ENCODE measurements at regions not wholly inside any gene's neighbourhood (a gene's known extent, or its start where the extent isn't known, plus 50 kb on each side); places are given as distances from the start of the nearest gene placed in this dataset.
"Not testable (repeated sequence)": the region's sequence is repeated elsewhere in the genome, so short reads cannot be mapped to it uniquely, and the experiment has no call there.

- not testable (repeated sequence) for H3K9ac ChIP-seq (ENCODE audit: low read depth in 1 of 2, low read length in 2 of 2); H3K27ac ChIP-seq (ENCODE audit: low read depth in 2 of 2, low read length in 2 of 2); H3K27me3 ChIP-seq (ENCODE audit: control insufficient read depth in 2 of 2, insufficient read depth in 2 of 2, low read length in 2 of 2); H3K4me1 ChIP-seq (ENCODE audit: control insufficient read depth in 2 of 2, insufficient read depth in 2 of 2, low read length in 2 of 2); H3K36me3 ChIP-seq (ENCODE audit: control insufficient read depth in 2 of 2, insufficient read depth in 2 of 2, low read length in 2 of 2); H3K4me3 ChIP-seq (ENCODE audit: low read length in 2 of 2); H3K9me3 ChIP-seq (ENCODE audit: control insufficient read depth in 2 of 2, low read length in 2 of 2)
Measured at GRCh38 chr5:166926806-166927475, 1364.5 kb upstream of the WWC1 start.

- H3K4me1 ChIP-seq (ENCODE audit: control insufficient read depth in 2 of 2, insufficient read depth in 2 of 2, low read length in 2 of 2): no peaks in the 10 kb centered on the region
- H3K27ac ChIP-seq (ENCODE audit: low read depth in 2 of 2, low read length in 2 of 2): no peak overlapping the region
- H3K9ac ChIP-seq (ENCODE audit: low read depth in 1 of 2, low read length in 2 of 2): no peak overlapping the region
Measured at GRCh38 chr5:166936351-166936750, 1355.1 kb upstream of the WWC1 start.

GRCh38 chr5:166938071-166938470 is 1353.4 kb upstream of the WWC1 start:
- Histone ChIP-seq H3K36me3 (ENCODE audit: control insufficient read depth in 2 of 2, insufficient read depth in 2 of 2, low read length in 2 of 2) (no peaks in the 10 kb centered on the region), H3K4me1 (ENCODE audit: control insufficient read depth in 2 of 2, insufficient read depth in 2 of 2, low read length in 2 of 2) (no peaks in the 10 kb centered on the region), H3K27ac (ENCODE audit: low read depth in 2 of 2, low read length in 2 of 2) (no peak overlapping the region)

More at GRCh38 chr5:166936351-166936750, 1355.1 kb upstream of the WWC1 start:
- Histone ChIP-seq H3K4me3 (ENCODE audit: low read length in 2 of 2) (no peak overlapping the region), H3K36me3 (ENCODE audit: control insufficient read depth in 2 of 2, insufficient read depth in 2 of 2, low read length in 2 of 2) (no peaks in the 10 kb centered on the region), H3K27me3 (ENCODE audit: control insufficient read depth in 2 of 2, insufficient read depth in 2 of 2, low read length in 2 of 2) (no peaks in the 10 kb centered on the region), H3K9me3 (ENCODE audit: control insufficient read depth in 2 of 2, low read length in 2 of 2) (no peaks in the 10 kb centered on the region)

GRCh38 chr5:166942948-166943347 is 1348.5 kb upstream of the WWC1 start:
- H3K4me1 ChIP-seq (ENCODE audit: control insufficient read depth in 2 of 2, insufficient read depth in 2 of 2, low read length in 2 of 2): no peaks in the 10 kb centered on the region
- no peaks in the 10 kb centered on the region for H3K36me3 ChIP-seq (ENCODE audit: control insufficient read depth in 2 of 2, insufficient read depth in 2 of 2, low read length in 2 of 2)
- no peak overlapping the region for H3K27ac ChIP-seq (ENCODE audit: low read depth in 2 of 2, low read length in 2 of 2)
- no peak overlapping the region for H3K9ac ChIP-seq (ENCODE audit: low read depth in 1 of 2, low read length in 2 of 2)
- no peaks in the 10 kb centered on the region for H3K9me3 ChIP-seq (ENCODE audit: control insufficient read depth in 2 of 2, low read length in 2 of 2)
- no peaks in the 10 kb centered on the region for H3K27me3 ChIP-seq (ENCODE audit: control insufficient read depth in 2 of 2, insufficient read depth in 2 of 2, low read length in 2 of 2)
- no peak overlapping the region for H3K4me3 ChIP-seq (ENCODE audit: low read length in 2 of 2)

More at GRCh38 chr5:166938071-166938470, 1353.4 kb upstream of the WWC1 start:
- H3K27me3 ChIP-seq (ENCODE audit: control insufficient read depth in 2 of 2, insufficient read depth in 2 of 2, low read length in 2 of 2): no peaks in the 10 kb centered on the region
- H3K9ac ChIP-seq (ENCODE audit: low read depth in 1 of 2, low read length in 2 of 2): no peak overlapping the region
- no peaks in the 10 kb centered on the region for H3K9me3 ChIP-seq (ENCODE audit: control insufficient read depth in 2 of 2, low read length in 2 of 2)
- H3K4me3 ChIP-seq (ENCODE audit: low read length in 2 of 2): no peak overlapping the region

- H3K4me1 ChIP-seq (ENCODE audit: control insufficient read depth in 2 of 2, insufficient read depth in 2 of 2, low read length in 2 of 2): no peaks in the 10 kb centered on the region
- H3K4me3 ChIP-seq (ENCODE audit: low read length in 2 of 2): no peak overlapping the region
- no peak overlapping the region for H3K27ac ChIP-seq (ENCODE audit: low read depth in 2 of 2, low read length in 2 of 2)
- no peak overlapping the region for H3K9ac ChIP-seq (ENCODE audit: low read depth in 1 of 2, low read length in 2 of 2)
- no peaks in the 10 kb centered on the region for H3K9me3 ChIP-seq (ENCODE audit: control insufficient read depth in 2 of 2, low read length in 2 of 2)
- no peaks in the 10 kb centered on the region for H3K27me3 ChIP-seq (ENCODE audit: control insufficient read depth in 2 of 2, insufficient read depth in 2 of 2, low read length in 2 of 2)
- no peaks in the 10 kb centered on the region for H3K36me3 ChIP-seq (ENCODE audit: control insufficient read depth in 2 of 2, insufficient read depth in 2 of 2, low read length in 2 of 2)
Measured at GRCh38 chr5:166947045-166947444, 1344.4 kb upstream of the WWC1 start.

GRCh38 chr5:166948679-166949078 is 1342.8 kb upstream of the WWC1 start:
- no peaks in the 10 kb centered on the region for H3K4me1 ChIP-seq (ENCODE audit: control insufficient read depth in 2 of 2, insufficient read depth in 2 of 2, low read length in 2 of 2)
- no peaks in the 10 kb centered on the region for H3K36me3 ChIP-seq (ENCODE audit: control insufficient read depth in 2 of 2, insufficient read depth in 2 of 2, low read length in 2 of 2)
- H3K27me3 ChIP-seq (ENCODE audit: control insufficient read depth in 2 of 2, insufficient read depth in 2 of 2, low read length in 2 of 2): no peaks in the 10 kb centered on the region
- H3K9ac ChIP-seq (ENCODE audit: low read depth in 1 of 2, low read length in 2 of 2): no peak overlapping the region
- no peak overlapping the region for H3K4me3 ChIP-seq (ENCODE audit: low read length in 2 of 2)
- H3K9me3 ChIP-seq (ENCODE audit: control insufficient read depth in 2 of 2, low read length in 2 of 2): no peaks in the 10 kb centered on the region
- H3K27ac ChIP-seq (ENCODE audit: low read depth in 2 of 2, low read length in 2 of 2): no peak overlapping the region

- H3K27me3 ChIP-seq (ENCODE audit: control insufficient read depth in 2 of 2, insufficient read depth in 2 of 2, low read length in 2 of 2): no peaks in the 10 kb centered on the region
- no peaks in the 10 kb centered on the region for H3K4me1 ChIP-seq (ENCODE audit: control insufficient read depth in 2 of 2, insufficient read depth in 2 of 2, low read length in 2 of 2)
- H3K9ac ChIP-seq (ENCODE audit: low read depth in 1 of 2, low read length in 2 of 2): no peak overlapping the region
- no peak overlapping the region for H3K27ac ChIP-seq (ENCODE audit: low read depth in 2 of 2, low read length in 2 of 2)
- H3K4me3 ChIP-seq (ENCODE audit: low read length in 2 of 2): no peak overlapping the region
- no peaks in the 10 kb centered on the region for H3K9me3 ChIP-seq (ENCODE audit: control insufficient read depth in 2 of 2, low read length in 2 of 2)
- H3K36me3 ChIP-seq (ENCODE audit: control insufficient read depth in 2 of 2, insufficient read depth in 2 of 2, low read length in 2 of 2): no peaks in the 10 kb centered on the region
Measured at GRCh38 chr5:166952048-166952447, 1339.4 kb upstream of the WWC1 start.

- no peak overlapping the region for H3K27ac ChIP-seq (ENCODE audit: low read depth in 2 of 2, low read length in 2 of 2)
- no peaks in the 10 kb centered on the region for H3K9me3 ChIP-seq (ENCODE audit: control insufficient read depth in 2 of 2, low read length in 2 of 2)
- H3K4me1 ChIP-seq (ENCODE audit: control insufficient read depth in 2 of 2, insufficient read depth in 2 of 2, low read length in 2 of 2): no peaks in the 10 kb centered on the region
- no peak overlapping the region for H3K4me3 ChIP-seq (ENCODE audit: low read length in 2 of 2)
- no peaks in the 10 kb centered on the region for H3K27me3 ChIP-seq (ENCODE audit: control insufficient read depth in 2 of 2, insufficient read depth in 2 of 2, low read length in 2 of 2)
- no peaks in the 10 kb centered on the region for H3K36me3 ChIP-seq (ENCODE audit: control insufficient read depth in 2 of 2, insufficient read depth in 2 of 2, low read length in 2 of 2)
- H3K9ac ChIP-seq (ENCODE audit: low read depth in 1 of 2, low read length in 2 of 2): no peak overlapping the region
Measured at GRCh38 chr5:166957782-166958181, 1333.7 kb upstream of the WWC1 start.

GRCh38 chr5:166959766-166960165 is 1331.7 kb upstream of the WWC1 start:
- Histone ChIP-seq H3K4me1 (ENCODE audit: control insufficient read depth in 2 of 2, insufficient read depth in 2 of 2, low read length in 2 of 2) (no peaks in the 10 kb centered on the region), H3K27me3 (ENCODE audit: control insufficient read depth in 2 of 2, insufficient read depth in 2 of 2, low read length in 2 of 2) (no peaks in the 10 kb centered on the region), H3K9me3 (ENCODE audit: control insufficient read depth in 2 of 2, low read length in 2 of 2) (no peaks in the 10 kb centered on the region), H3K9ac (ENCODE audit: low read depth in 1 of 2, low read length in 2 of 2) (no peak overlapping the region), H3K36me3 (ENCODE audit: control insufficient read depth in 2 of 2, insufficient read depth in 2 of 2, low read length in 2 of 2) (no peaks in the 10 kb centered on the region), H3K4me3 (ENCODE audit: low read length in 2 of 2) (no peak overlapping the region), H3K27ac (ENCODE audit: low read depth in 2 of 2, low read length in 2 of 2) (no peak overlapping the region)

DNA sequence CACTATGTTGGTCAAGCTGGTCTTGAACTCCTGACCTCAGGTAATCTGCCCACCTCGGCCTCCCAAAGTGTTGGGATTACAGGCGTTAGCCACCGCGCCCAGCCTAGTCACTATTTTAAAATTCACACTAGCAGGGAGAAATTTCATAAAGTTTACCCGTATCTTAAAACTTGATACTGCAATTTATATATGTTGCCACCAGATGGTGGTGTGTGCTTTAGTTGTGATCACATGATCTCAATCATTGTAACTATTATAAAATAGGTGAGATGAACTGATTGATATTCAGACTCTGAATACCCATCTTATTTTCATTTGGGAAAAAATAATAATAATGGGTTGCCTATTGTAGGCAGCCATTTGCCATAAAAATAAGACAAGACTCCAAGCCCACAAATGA is 1330.4 kb upstream of the WWC1 start:
- H3K9ac ChIP-seq (ENCODE audit: low read depth in 1 of 2, low read length in 2 of 2): no peak overlapping the region
- H3K9me3 ChIP-seq (ENCODE audit: control insufficient read depth in 2 of 2, low read length in 2 of 2): no peaks in the 10 kb centered on the region
- no peaks in the 10 kb centered on the region for H3K27me3 ChIP-seq (ENCODE audit: control insufficient read depth in 2 of 2, insufficient read depth in 2 of 2, low read length in 2 of 2)
- H3K4me3 ChIP-seq (ENCODE audit: low read length in 2 of 2): no peak overlapping the region
- no peaks in the 10 kb centered on the region for H3K36me3 ChIP-seq (ENCODE audit: control insufficient read depth in 2 of 2, insufficient read depth in 2 of 2, low read length in 2 of 2)
- H3K4me1 ChIP-seq (ENCODE audit: control insufficient read depth in 2 of 2, insufficient read depth in 2 of 2, low read length in 2 of 2): no peaks in the 10 kb centered on the region
- H3K27ac ChIP-seq (ENCODE audit: low read depth in 2 of 2, low read length in 2 of 2): no peak overlapping the region

DNA sequence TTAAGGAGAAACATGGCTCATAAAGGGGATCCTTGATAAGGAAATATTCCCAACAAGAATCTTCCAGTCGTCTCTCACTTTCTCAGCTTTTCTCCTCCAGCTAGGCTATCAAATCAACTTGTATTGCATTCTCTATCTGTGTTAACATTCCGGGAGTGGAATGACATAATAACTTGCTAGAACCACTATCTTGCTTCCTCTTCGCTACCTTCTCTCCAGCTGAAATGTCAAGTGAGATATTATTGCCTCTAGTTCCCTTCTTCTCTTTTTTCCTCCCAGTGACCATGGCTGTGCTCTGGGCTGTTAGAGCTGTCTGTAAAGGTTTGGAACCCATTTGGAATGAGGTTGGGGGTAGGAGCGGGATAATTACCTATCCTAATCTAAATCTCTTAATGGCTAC is 1329.5 kb upstream of the WWC1 start:
- Histone ChIP-seq H3K4me3 (ENCODE audit: low read length in 2 of 2) (no peak overlapping the region), H3K9ac (ENCODE audit: low read depth in 1 of 2, low read length in 2 of 2) (no peak overlapping the region), H3K27ac (ENCODE audit: low read depth in 2 of 2, low read length in 2 of 2) (no peak overlapping the region), H3K36me3 (ENCODE audit: control insufficient read depth in 2 of 2, insufficient read depth in 2 of 2, low read length in 2 of 2) (no peaks in the 10 kb centered on the region), H3K27me3 (ENCODE audit: control insufficient read depth in 2 of 2, insufficient read depth in 2 of 2, low read length in 2 of 2) (no peaks in the 10 kb centered on the region), H3K4me1 (ENCODE audit: control insufficient read depth in 2 of 2, insufficient read depth in 2 of 2, low read length in 2 of 2) (no peaks in the 10 kb centered on the region), H3K9me3 (ENCODE audit: control insufficient read depth in 2 of 2, low read length in 2 of 2) (no peaks in the 10 kb centered on the region)

All from mucosa of rectum (tissue), 2 donors.